ENCODE measurements at regions not wholly inside any gene's neighbourhood (a gene's known extent, or its start where the extent isn't known, plus 50 kb on each side); places are given as distances from the start of the nearest gene placed in this dataset.

DNA sequence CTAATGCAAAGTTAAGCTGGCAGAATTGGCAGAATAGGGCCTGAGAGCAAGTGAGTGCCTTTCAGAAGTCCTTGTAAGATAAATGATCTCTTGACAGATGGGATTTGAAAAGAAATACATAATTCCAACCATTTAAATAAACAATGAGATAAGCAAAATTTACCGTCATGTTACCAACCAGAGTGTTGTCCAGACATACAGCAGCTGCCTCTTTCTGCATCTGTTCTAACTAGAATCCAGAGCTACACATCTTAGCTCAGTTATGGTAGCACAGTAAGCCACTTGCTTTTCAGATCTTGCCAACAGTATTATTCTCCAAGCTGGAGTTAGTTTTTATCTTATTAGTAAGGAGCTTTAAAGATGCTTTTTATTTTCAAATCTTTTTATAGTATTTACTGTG is 179.6 kb downstream of the BARD1 start:
- no peak overlapping the region for H3K27ac ChIP-seq (ENCODE audit: low read depth in 2 of 2, low read length in 1 of 2)
- DNase-seq, result no peak
- ChIA-PET POLR2A (no interaction called here), CTCF (no interaction called here)
- TF ChIP-seq, protein P1, sequence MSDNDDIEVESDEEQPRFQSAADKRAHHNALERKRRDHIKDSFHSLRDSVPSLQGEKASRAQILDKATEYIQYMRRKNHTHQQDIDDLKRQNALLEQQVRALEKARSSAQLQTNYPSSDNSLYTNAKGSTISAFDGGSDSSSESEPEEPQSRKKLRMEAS (IDR thresholded peaks at IDR 0.05; ENCODE audit: low read depth), result no peak
- no peak for TF ChIP-seq FOSL2 (IDR thresholded peaks at IDR 0.05; ENCODE audit: borderline replicate concordance, low read depth)
- TF ChIP-seq POLR2AphosphoS5 (IDR thresholded peaks at IDR 0.05; ENCODE audit: low read depth, low read length), result no peak
- TF ChIP-seq SMC3 (IDR thresholded peaks at IDR 0.05; ENCODE audit: low read depth, low read length), result no peak
- TF ChIP-seq ELF1 (IDR thresholded peaks at IDR 0.05), result no peak
- TF ChIP-seq YY1 (IDR thresholded peaks at IDR 0.05; ENCODE audit: low read depth), result no peak
- TF ChIP-seq SIN3A (IDR thresholded peaks at IDR 0.05; ENCODE audit: borderline replicate concordance, low read depth, low read length), result no peak
- no peak for TF ChIP-seq FOXJ3 (CRISPR knock-in tag; IDR thresholded peaks at IDR 0.05)
- no peak for TF ChIP-seq CTCF (IDR thresholded peaks at IDR 0.05)
- TF ChIP-seq EP300 (IDR thresholded peaks at IDR 0.05; ENCODE audit: borderline replicate concordance in 1 of 2, low read depth in 1 of 2, low read length in 1 of 2), result no peak
- no peak for TF ChIP-seq RAD21 (IDR thresholded peaks at IDR 0.05; ENCODE audit: low read length)
- TF ChIP-seq MXI1 (IDR thresholded peaks at IDR 0.05; ENCODE audit: low read depth, low read length), result no peak
- TF ChIP-seq RCOR1 (IDR thresholded peaks at IDR 0.05; ENCODE audit: low read length), result no peak
- TF ChIP-seq, protein P2, sequence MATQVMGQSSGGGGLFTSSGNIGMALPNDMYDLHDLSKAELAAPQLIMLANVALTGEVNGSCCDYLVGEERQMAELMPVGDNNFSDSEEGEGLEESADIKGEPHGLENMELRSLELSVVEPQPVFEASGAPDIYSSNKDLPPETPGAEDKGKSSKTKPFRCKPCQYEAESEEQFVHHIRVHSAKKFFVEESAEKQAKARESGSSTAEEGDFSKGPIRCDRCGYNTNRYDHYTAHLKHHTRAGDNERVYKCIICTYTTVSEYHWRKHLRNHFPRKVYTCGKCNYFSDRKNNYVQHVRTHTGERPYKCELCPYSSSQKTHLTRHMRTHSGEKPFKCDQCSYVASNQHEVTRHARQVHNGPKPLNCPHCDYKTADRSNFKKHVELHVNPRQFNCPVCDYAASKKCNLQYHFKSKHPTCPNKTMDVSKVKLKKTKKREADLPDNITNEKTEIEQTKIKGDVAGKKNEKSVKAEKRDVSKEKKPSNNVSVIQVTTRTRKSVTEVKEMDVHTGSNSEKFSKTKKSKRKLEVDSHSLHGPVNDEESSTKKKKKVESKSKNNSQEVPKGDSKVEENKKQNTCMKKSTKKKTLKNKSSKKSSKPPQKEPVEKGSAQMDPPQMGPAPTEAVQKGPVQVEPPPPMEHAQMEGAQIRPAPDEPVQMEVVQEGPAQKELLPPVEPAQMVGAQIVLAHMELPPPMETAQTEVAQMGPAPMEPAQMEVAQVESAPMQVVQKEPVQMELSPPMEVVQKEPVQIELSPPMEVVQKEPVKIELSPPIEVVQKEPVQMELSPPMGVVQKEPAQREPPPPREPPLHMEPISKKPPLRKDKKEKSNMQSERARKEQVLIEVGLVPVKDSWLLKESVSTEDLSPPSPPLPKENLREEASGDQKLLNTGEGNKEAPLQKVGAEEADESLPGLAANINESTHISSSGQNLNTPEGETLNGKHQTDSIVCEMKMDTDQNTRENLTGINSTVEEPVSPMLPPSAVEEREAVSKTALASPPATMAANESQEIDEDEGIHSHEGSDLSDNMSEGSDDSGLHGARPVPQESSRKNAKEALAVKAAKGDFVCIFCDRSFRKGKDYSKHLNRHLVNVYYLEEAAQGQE (IDR thresholded peaks at IDR 0.05; ENCODE audit: low read depth, low read length), result no peak
- no peak for TF ChIP-seq CHD2 (IDR thresholded peaks at IDR 0.05; ENCODE audit: low read length, partially characterized antibody)
- TF ChIP-seq NRF1 (IDR thresholded peaks at IDR 0.05; ENCODE audit: low read depth, low read length), result no peak
- H3F3A ChIP-seq (replicated peaks; ENCODE audit: insufficient read depth), result no peaks in the 10 kb centered on the region
- H4K20me1 ChIP-seq (ENCODE audit: insufficient read depth), result no peaks in the 10 kb centered on the region
- H3K4me3 ChIP-seq (ENCODE audit: low read depth in 2 of 2, low read length in 1 of 2), result no peak overlapping the region
- H2AFZ ChIP-seq (ENCODE audit: low read depth), result no peak overlapping the region
- no peaks in the 10 kb centered on the region for H3K79me2 ChIP-seq (ENCODE audit: insufficient read depth)
- H3K27me3 ChIP-seq (ENCODE audit: insufficient read depth), result no peaks in the 10 kb centered on the region
- no peaks in the 10 kb centered on the region for H3K4me1 ChIP-seq (ENCODE audit: control insufficient read depth in 1 of 2, insufficient read depth in 2 of 2, low read depth in 1 of 2, low read length in 1 of 2)
- no peak overlapping the region for H3K9ac ChIP-seq
- 63% methylated on average over 1 of the region's 1 CpG for WGBS (ENCODE audit: low lambda C conversion rate)
- no peaks in the 10 kb centered on the region for H3K9me2 ChIP-seq
- H3K4me2 ChIP-seq, result no peak overlapping the region
- H3K36me3 ChIP-seq (replicated peaks in 1 of 2; ENCODE audit: control insufficient read depth in 1 of 2, insufficient read depth in 2 of 2, low read length in 1 of 2), result no peaks in the 10 kb centered on the region
- H3K9me3 ChIP-seq, result no peaks in the 10 kb centered on the region
